ENCODE measurements at regions not wholly inside any gene's neighbourhood (a gene's known extent, or its start where the extent isn't known, plus 50 kb on each side); places are given as distances from the start of the nearest gene placed in this dataset.

DNA sequence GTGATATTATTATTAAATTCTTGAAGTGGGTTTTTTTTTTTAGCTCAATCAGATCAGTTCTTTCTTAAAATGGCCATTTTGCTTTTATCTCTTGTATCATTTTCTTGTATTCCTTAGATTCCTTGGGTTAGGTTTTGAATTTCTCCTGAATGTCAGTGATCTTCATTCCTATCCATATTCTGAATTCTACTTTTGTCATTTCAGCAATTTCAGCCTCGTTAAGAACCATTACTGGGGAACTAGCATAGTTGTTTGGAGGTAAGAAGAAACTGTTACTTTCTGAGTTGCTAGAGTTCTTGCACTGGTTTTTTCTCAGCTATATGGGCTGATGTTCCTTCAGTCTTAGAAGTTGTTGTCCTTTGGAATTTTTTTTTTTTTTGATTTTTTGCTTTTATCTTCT is 293.1 kb downstream of the MAP2K4 start:
- H3K4me3 ChIP-seq (ENCODE audit: low read depth, low read length) = no peak overlapping the region

DNA sequence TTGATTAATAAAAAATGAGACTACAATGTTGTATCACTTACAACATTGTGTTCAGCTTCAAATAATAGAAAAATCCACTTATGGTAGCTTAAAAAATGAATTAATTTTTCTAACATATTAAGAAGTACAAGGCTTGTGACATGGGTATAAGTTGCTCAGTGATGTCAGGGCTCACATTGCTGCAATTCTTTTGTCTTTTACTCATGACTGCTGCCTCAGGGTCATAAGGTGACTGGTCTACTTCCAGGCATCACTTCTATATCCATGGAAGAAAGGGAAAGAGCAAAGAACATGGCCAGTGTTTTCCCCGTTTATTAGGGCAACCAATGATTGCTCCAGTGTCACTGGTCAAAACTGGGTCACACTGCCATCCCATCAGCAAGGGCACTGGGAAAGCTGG is 295.3 kb downstream of the MAP2K4 start:
- H3K4me3 ChIP-seq (ENCODE audit: low read depth, low read length) = no peak overlapping the region
- TF ChIP-seq, protein P1, sequence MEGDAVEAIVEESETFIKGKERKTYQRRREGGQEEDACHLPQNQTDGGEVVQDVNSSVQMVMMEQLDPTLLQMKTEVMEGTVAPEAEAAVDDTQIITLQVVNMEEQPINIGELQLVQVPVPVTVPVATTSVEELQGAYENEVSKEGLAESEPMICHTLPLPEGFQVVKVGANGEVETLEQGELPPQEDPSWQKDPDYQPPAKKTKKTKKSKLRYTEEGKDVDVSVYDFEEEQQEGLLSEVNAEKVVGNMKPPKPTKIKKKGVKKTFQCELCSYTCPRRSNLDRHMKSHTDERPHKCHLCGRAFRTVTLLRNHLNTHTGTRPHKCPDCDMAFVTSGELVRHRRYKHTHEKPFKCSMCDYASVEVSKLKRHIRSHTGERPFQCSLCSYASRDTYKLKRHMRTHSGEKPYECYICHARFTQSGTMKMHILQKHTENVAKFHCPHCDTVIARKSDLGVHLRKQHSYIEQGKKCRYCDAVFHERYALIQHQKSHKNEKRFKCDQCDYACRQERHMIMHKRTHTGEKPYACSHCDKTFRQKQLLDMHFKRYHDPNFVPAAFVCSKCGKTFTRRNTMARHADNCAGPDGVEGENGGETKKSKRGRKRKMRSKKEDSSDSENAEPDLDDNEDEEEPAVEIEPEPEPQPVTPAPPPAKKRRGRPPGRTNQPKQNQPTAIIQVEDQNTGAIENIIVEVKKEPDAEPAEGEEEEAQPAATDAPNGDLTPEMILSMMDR (IDR thresholded peaks at IDR 0.05; ENCODE audit: insufficient read depth, low read depth, low read length, missing control alignments) = no peak
- DNase-seq (ENCODE audit: low read depth) = no peak

More for the DNA sequence above, 293.1 kb downstream of the MAP2K4 start:
- DNase-seq (ENCODE audit: low read depth) = no peak
- TF ChIP-seq, protein P1 (IDR thresholded peaks at IDR 0.05; ENCODE audit: insufficient read depth, low read depth, low read length, missing control alignments) = no peak

DNA sequence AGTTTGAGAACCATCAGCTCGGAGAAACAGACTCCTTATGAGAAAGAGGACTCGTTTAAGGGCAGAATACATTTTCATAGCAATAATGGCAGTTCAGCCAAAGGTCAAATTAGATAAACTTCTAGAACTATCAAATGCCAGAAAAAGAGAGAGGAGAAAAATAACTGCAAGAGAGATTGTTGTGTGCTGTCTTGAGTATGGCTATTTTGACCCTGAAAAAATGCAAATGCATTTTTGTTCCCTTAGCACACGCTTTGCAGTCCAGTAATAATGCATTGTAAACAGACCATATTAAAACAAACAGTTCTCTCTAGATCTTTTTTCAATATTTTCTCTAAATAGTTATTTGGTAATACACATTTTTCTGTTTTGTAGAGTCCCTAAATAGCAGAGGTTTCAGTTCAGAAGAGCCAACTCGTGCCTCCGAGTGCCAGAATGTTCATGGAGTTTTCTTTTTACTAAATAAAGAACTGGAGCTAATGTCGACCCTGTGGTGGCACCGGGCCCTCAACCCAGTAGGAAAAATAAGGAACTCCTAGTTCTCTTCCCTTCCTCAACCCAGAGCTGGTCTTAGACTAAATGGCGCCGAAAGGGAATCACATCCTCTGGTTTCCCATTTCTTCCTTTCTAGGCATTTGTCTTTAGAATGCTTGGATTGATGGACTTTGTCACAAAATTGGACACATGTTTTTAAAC is 298.0 kb downstream of the MAP2K4 start:
- TF ChIP-seq, protein P1 (IDR thresholded peaks at IDR 0.05; ENCODE audit: insufficient read depth, low read depth, low read length, missing control alignments) = no peak
- no peak for DNase-seq (ENCODE audit: low read depth)
- H3K4me3 ChIP-seq (ENCODE audit: low read depth, low read length) = no peak overlapping the region

DNA sequence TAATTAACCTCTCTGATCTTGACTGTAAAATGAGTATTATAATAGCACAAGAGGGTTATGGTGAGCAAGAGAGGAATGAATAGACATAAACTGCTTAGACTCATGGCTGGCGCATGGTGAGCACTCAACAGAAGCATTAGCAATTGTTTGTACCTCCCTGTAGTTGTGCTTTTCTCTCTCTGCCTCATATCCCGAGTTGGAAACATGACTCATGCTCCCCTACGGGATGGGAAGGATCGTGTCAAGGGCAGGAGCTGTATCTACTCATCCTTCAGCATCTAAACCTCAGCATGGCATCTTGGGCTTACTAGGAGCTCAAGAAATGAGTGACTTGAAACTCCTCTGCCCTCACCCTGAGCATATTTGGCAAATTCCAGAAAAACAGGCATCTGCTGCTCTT is 299.6 kb downstream of the MAP2K4 start:
- TF ChIP-seq, protein P1 (IDR thresholded peaks at IDR 0.05; ENCODE audit: insufficient read depth, low read depth, low read length, missing control alignments) = no peak
- DNase-seq (ENCODE audit: low read depth) = no peak

DNA sequence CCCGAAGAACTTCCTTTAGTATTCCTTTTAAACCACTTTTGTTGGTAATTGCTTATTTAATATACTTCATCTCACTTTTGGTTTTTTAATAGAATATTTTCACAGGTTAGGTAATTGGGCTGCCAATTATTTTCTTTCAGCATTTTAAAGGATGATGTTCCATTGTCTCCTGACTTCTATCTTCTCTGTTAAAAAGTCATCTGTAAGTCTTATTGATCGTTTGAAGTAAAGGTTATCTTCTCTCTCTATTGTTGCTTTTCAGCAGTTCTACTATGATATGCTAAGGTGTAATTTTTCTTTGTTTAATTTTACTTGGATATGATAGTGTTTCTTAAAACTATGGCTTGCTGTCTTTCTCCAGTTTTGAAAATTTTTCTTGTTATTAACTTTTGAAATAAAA is 307.5 kb downstream of the MAP2K4 start:
- no peak for DNase-seq (ENCODE audit: low read depth)
- H3K4me3 ChIP-seq (ENCODE audit: low read depth, low read length) = no peak overlapping the region
- TF ChIP-seq, protein P1 (IDR thresholded peaks at IDR 0.05; ENCODE audit: insufficient read depth, low read depth, low read length, missing control alignments) = no peak

More for the DNA sequence above, 299.6 kb downstream of the MAP2K4 start:
- H3K4me3 ChIP-seq (ENCODE audit: low read depth, low read length) = no peak overlapping the region

DNA sequence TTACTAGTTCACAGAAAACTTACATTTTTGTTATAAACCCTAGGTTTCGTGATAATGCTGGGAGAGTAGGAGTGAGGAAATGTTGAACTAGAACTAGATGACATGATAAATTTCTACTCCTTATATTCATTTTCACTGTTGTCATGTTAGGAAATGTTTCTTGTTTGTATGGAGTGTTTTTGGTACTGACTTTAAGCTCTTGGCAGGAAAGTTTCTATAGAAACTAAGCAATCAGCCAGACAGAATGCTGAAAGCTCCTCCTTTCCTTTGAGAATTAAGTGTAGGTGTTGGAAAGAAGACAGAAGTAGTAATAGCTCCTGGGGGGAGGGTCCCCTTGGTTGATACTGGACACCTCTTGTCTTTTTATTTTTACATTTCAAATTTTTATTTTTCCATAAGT is 309.8 kb downstream of the MAP2K4 start:
- no peak for DNase-seq (ENCODE audit: low read depth)
- TF ChIP-seq, protein P1 (IDR thresholded peaks at IDR 0.05; ENCODE audit: insufficient read depth, low read depth, low read length, missing control alignments) = no peak
- no peak overlapping the region for H3K4me3 ChIP-seq (ENCODE audit: low read depth, low read length)

DNA sequence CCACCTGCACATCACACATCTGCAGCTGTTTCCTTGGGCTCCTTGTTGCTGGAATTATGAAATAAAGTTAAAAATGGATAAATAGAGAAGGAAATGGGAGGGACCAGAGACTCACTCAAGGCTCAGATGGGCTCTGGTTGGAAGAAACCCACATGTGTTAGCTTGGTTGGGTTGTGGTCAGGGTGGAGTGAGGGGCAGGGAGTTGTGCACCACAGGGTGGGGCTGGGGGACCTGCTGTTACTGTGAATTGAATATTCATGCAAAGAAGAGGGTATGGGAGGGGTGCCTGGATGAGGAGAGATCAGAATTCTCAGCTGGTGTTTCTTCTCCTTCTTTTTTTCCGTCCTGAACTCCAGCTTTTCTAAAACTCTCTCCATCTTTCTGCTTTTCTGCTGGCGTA is 320.7 kb downstream of the MAP2K4 start:
- TF ChIP-seq, protein P1 (IDR thresholded peaks at IDR 0.05; ENCODE audit: insufficient read depth, low read depth, low read length, missing control alignments) = no peak

More for the DNA sequence above, 320.7 kb downstream of the MAP2K4 start:
- H3K4me3 ChIP-seq (ENCODE audit: low read depth, low read length) = no peak overlapping the region
- no peak for DNase-seq (ENCODE audit: low read depth)

Data from GM12865 (cell line).